IMR-90 (cell line): ENCODE measurements at regions not wholly inside any gene's neighbourhood (a gene's known extent, or its start where the extent isn't known, plus 50 kb on each side); places are given as distances from the start of the nearest gene placed in this dataset.

Experiments used
- ATAC-seq: fragments of 200-7000 bp; cut with Tn5 transposase; 2 replicates; pipeline ENCODE4 v1.9.1; 2020; ENCODE audit warnings: low read depth, mild to moderate bottlenecking, moderate library complexity
- BruUV-seq: library from RNA; stranded (reverse); fragments of 400-500 nt; replicated peaks from 2 replicates; lab custom pipeline; 2021; lab: Mats Ljungman, UMichigan
- CTCF ChIA-PET: fragments of 300-600 bp; formaldehyde crosslinking; extraction: SDS; loops from one replicate; lab custom pipeline; 2021; ENCODE audit warnings: antibody characterized with exemption; lab: Yijun Ruan, JAX
- POLR2A ChIA-PET: fragments of 300-600 bp; sonication (Branson Sonifier 250); formaldehyde crosslinking; loops from one replicate; lab custom pipeline; 2022; ENCODE audit warnings: antibody characterized with exemption; ENCODE audit not compliant: unreplicated experiment; lab: Charles Lee
- DNase-seq: peaks from one replicate; pipeline ENCODE4 v3.0.0; 2013
- H2AFZ ChIP-seq: replicated peaks from 2 replicates; pipeline ENCODE3; 2013; ENCODE audit warnings: low read length, mild to moderate bottlenecking; ENCODE audit not compliant: poor library complexity
- H2AK5ac ChIP-seq: 2 replicates; pipeline ENCODE4 v1.6.1; 2013; ENCODE audit warnings: low read depth, low read length, inconsistent platforms
- H2AK9ac ChIP-seq: replicated peaks from 2 replicates; pipeline ENCODE3; 2013; ENCODE audit warnings: mild to moderate bottlenecking, low read depth, low read length, moderate library complexity; ENCODE audit not compliant: poor library complexity
- H2BK120ac ChIP-seq: 2 replicates; pipeline ENCODE4 v1.6.1; 2013; ENCODE audit warnings: low read depth, low read length, inconsistent platforms
- H2BK15ac ChIP-seq: 3 replicates; pipeline ENCODE4 v1.6.1; 2013; ENCODE audit warnings: low read depth, low read length, inconsistent platforms
- H2BK20ac ChIP-seq: 2 replicates; pipeline ENCODE4 v1.6.1; 2013; ENCODE audit warnings: low read depth, mild to moderate bottlenecking, inconsistent platforms, low read length, moderate library complexity
- H2BK5ac ChIP-seq: 2 replicates; pipeline ENCODE4 v1.6.1; 2013; ENCODE audit warnings: mild to moderate bottlenecking, low read depth, low read length, inconsistent platforms; ENCODE audit not compliant: poor library complexity, severe bottlenecking
- H3K14ac ChIP-seq: replicated peaks from 2 replicates; pipeline ENCODE4 v1.6.1; 2013; ENCODE audit warnings: low read depth, low read length, inconsistent platforms
- H3K18ac ChIP-seq: 2 replicates; pipeline ENCODE4 v1.6.1; 2013; ENCODE audit warnings: low read depth, low read length, control low read depth
- H3K23ac ChIP-seq: 2 replicates; pipeline ENCODE4 v1.6.1; 2013; ENCODE audit warnings: low read depth, low read length, inconsistent platforms
- H3K27ac ChIP-seq: 2 replicates; pipeline ENCODE4 v1.5.1; 2013; ENCODE audit warnings: mild to moderate bottlenecking, control low read depth, low read length; ENCODE audit not compliant: insufficient read depth
- H3K27me3 ChIP-seq: 2 replicates; pipeline ENCODE4 v1.6.1; 2013; ENCODE audit warnings: low read length; ENCODE audit not compliant: control insufficient read depth, insufficient read depth
- H3K36me3 ChIP-seq: 2 replicates; pipeline ENCODE4 v1.6.1; 2013; ENCODE audit warnings: low read length, mixed read lengths; ENCODE audit not compliant: control insufficient read depth, insufficient read depth
- H3K4ac ChIP-seq: 2 replicates; pipeline ENCODE4 v1.6.1; 2013; ENCODE audit warnings: low read depth, low read length, inconsistent platforms
- H3K4me1 ChIP-seq: 2 replicates; pipeline ENCODE4 v1.6.1; 2013; ENCODE audit warnings: low read length, mixed read lengths; ENCODE audit not compliant: control insufficient read depth, insufficient read depth
- H3K4me2 ChIP-seq: 2 replicates; pipeline ENCODE4 v1.6.1; 2013; ENCODE audit warnings: low read depth, mild to moderate bottlenecking, control low read depth, low read length, moderate library complexity
- H3K4me3 ChIP-seq: 2 replicates; pipeline ENCODE4 v1.5.1; 2013; ENCODE audit warnings: low read depth, mild to moderate bottlenecking, control low read depth, low read length, moderate library complexity; ENCODE audit not compliant: insufficient read depth
- H3K56ac ChIP-seq: 2 replicates; pipeline ENCODE4 v1.6.1; 2013; ENCODE audit warnings: low read length, inconsistent platforms; ENCODE audit not compliant: insufficient read depth; ENCODE audit errors: extremely low read depth
- H3K79me1 ChIP-seq, 2 experiments: 2 replicates each; pipeline ENCODE4 v1.6.1; 2013; ENCODE audit warnings: low read length in 2 of 2, inconsistent platforms in 1 of 2, low read depth in 1 of 2
- H3K9ac ChIP-seq: 2 replicates; pipeline ENCODE4 v1.6.1; 2013; ENCODE audit warnings: low read depth, low read length, control low read depth
- H3K9me1 ChIP-seq: 2 replicates; pipeline ENCODE4 v1.6.1; 2013; ENCODE audit warnings: low read length, inconsistent platforms; ENCODE audit not compliant: insufficient read depth
- H3K9me3 ChIP-seq: 2 replicates; pipeline ENCODE4 v1.6.1; 2013; ENCODE audit warnings: low read length; ENCODE audit not compliant: control insufficient read depth, insufficient read depth
- H4K20me1 ChIP-seq: 2 replicates; pipeline ENCODE4 v1.6.1; 2013; ENCODE audit warnings: low read length, inconsistent platforms; ENCODE audit not compliant: insufficient read depth
- H4K5ac ChIP-seq: 2 replicates; pipeline ENCODE4 v1.6.1; 2013; ENCODE audit warnings: mild to moderate bottlenecking, low read depth, low read length, control low read depth
- H4K8ac ChIP-seq, 2 experiments: 2 replicates each; pipeline ENCODE4 v1.6.1; 2013; ENCODE audit warnings: low read depth in 2 of 2, low read length in 2 of 2, control low read depth in 1 of 2, inconsistent platforms in 1 of 2
- H4K91ac ChIP-seq: 2 replicates; pipeline ENCODE4 v1.6.1; 2013; ENCODE audit warnings: low read depth, low read length, inconsistent platforms; ENCODE audit not compliant: insufficient read depth
- FOS ChIP-seq: fragments of 150-350 bp; IDR thresholded peaks from 2 replicates; pipeline ENCODE4 v1.6.1; 2016; ENCODE audit warnings: low read depth, low read length
- MAFK ChIP-seq: IDR thresholded peaks from 2 replicates; pipeline ENCODE4 v1.6.1; 2012; ENCODE audit warnings: low read depth, low read length, improper control_type of control experiment
- MAZ ChIP-seq: IDR thresholded peaks from 2 replicates; pipeline ENCODE4 v1.6.1; 2012; ENCODE audit warnings: low read depth, mild to moderate bottlenecking, low read length, improper control_type of control experiment, moderate library complexity, borderline replicate concordance
- MXI1 ChIP-seq: IDR thresholded peaks from 2 replicates; pipeline ENCODE4 v1.6.1; 2012; ENCODE audit warnings: low read depth, mild to moderate bottlenecking, low read length, moderate library complexity, borderline replicate concordance
- NFE2L2 ChIP-seq: fragments of 150-350 bp; IDR thresholded peaks from 2 replicates; pipeline ENCODE4 v1.6.1; 2016; ENCODE audit warnings: low read depth, mild to moderate bottlenecking, low read length
- POLR2A ChIP-seq: IDR thresholded peaks from 2 replicates; pipeline ENCODE4 v1.6.1; 2012; ENCODE audit warnings: mild to moderate bottlenecking, low read depth, low read length
- RCOR1 ChIP-seq: IDR thresholded peaks from 2 replicates; pipeline ENCODE4 v1.6.1; 2012; ENCODE audit warnings: mild to moderate bottlenecking, low read length, improper control_type of control experiment; ENCODE audit not compliant: insufficient replicate concordance
- WGBS, 2 experiments: methylation state at CpG; one replicate each; pipeline versions ENCODE4 v1.1.5 to v1.1.7; 2013; ENCODE audit warnings: missing lambda C conversion rate in 2 of 2; ENCODE audit not compliant: insufficient read length in 1 of 2; ENCODE audit errors: extremely low coverage in 2 of 2; 5-methylcytosine and 5-hydroxymethylcytosine counted together
- dilution Hi-C: fragments of 300-500 bp; cut with HindIII; formaldehyde crosslinking; loops from one replicate; pipeline ENCODE4 v1.14.3; 2018; ENCODE audit warnings: low sequenced_read_pairs; ENCODE audit not compliant: unreplicated experiment
- in situ Hi-C: fragments of 300-500 bp; cut with MboI; formaldehyde crosslinking; loops from 3 replicates; pipeline ENCODE4 v1.14.3; 2019; ENCODE audit warnings: low sequenced_read_pairs, inconsistent platforms, mixed read lengths
- intact Hi-C: fragments of 100-400 bp; cut with micrococcal nuclease; formaldehyde crosslinking; loops from 2 replicates; pipeline ENCODE4 v1.10.0; 2022

DNA sequence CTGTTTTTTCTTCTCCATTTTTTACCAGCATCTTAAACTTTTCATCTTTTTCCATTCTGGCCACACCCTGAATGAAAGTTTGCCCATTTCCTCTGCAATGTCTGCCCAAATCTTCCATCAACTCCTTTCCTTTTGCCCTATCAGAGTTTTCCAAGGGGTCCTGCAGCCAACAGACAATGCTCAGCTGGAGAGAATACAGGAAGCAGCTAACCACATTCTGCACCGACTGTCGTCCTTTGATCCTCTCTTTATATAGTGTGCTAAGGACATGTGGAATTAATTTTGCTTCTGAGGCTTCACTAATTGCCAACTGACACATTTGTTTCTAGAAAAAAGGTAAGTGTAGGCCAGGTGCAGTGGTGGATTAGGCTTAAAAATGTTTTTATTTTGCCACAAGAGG is 50.5 kb upstream of the DLX2 start:
- Histone ChIP-seq H3K79me1 (no peaks in the 10 kb centered on the region), H3K23ac (no peak overlapping the region), H3K36me3 (no peaks in the 10 kb centered on the region), H2AFZ (no peak overlapping the region), H4K91ac (no peak overlapping the region), H3K4me2 (no peak overlapping the region), H2BK120ac (no peak overlapping the region), H3K56ac (no peak overlapping the region), H3K9me3 (peaks cover 2% of the 10 kb centered on the region; the same call in 1 of the 2 replicates), H3K4me1 (no peaks in the 10 kb centered on the region), H3K9me1 (no peaks in the 10 kb centered on the region), H2AK9ac (no peak overlapping the region), H2BK20ac (no peak overlapping the region), H4K5ac (no peak overlapping the region), H4K8ac (no peak overlapping the region), H3K4me3 (no peak overlapping the region), H3K27me3 (peaks cover 37% of the 10 kb centered on the region), H2BK5ac (no peak overlapping the region), H3K14ac (no peak overlapping the region), H2BK15ac (no peak overlapping the region), H3K4ac (no peak overlapping the region), H3K18ac (no peak overlapping the region), H4K20me1 (no peaks in the 10 kb centered on the region), H3K27ac (no peak overlapping the region), H2AK5ac (no peak overlapping the region), H3K9ac (no peak overlapping the region)
- in situ Hi-C loops: no loop called here
- ATAC-seq (no peak), DNase-seq (no peak)
- intact Hi-C loops: no loop called here
- ChIA-PET CTCF (no interaction called here), POLR2A (no interaction called here)
- dilution Hi-C loops: no loop called here
- no CpG with 5 or more reads among the region's 2 CpGs for WGBS, 2 experiments
- no peak for TF ChIP-seq POLR2A
- no peak for TF ChIP-seq RCOR1
- TF ChIP-seq MXI1: no peak
- no peak for TF ChIP-seq NFE2L2
- no peak for TF ChIP-seq FOS
- TF ChIP-seq MAZ: no peak
- TF ChIP-seq MAFK: no peak
- BruUV-seq: no TSS peak
